ENCODE measurements at regions not wholly inside any gene's neighbourhood (a gene's known extent, or its start where the extent isn't known, plus 50 kb on each side); places are given as distances from the start of the nearest gene placed in this dataset.

GRCh38 chr3:99396651-99397275 lies 241.6 kb upstream of the COL8A1 start:
- intact Hi-C loops (cut with DNase I) = no loop called here
- H3K9me3 ChIP-seq = peaks cover 0 to 20% (median 11%) of the 10 kb centered on the region in 3 donors
- no peak overlapping the region for H3K4me3 ChIP-seq
- no peaks in the 10 kb centered on the region for H3K27me3 ChIP-seq
- no peak for DNase-seq
- TF ChIP-seq CTCF (IDR thresholded peaks at IDR 0.05) = no peak
- no peak for TF ChIP-seq POLR2A (IDR thresholded peaks at IDR 0.05)
- peaks cover 0 to 32% (median 2%) of the 10 kb centered on the region in 3 donors for H3K4me1 ChIP-seq
- no peaks in the 10 kb centered on the region for H3K36me3 ChIP-seq
- no peak overlapping the region for H3K27ac ChIP-seq
- WGBS, 2 donors = 76 to 81% methylated on average over 3 of the region's 3 CpGs

GRCh38 chr3:99394831-99395778 lies 243.3 kb upstream of the COL8A1 start:
- H3K36me3 ChIP-seq = no peaks in the 10 kb centered on the region
- TF ChIP-seq CTCF (IDR thresholded peaks at IDR 0.05) (no peak), POLR2A (IDR thresholded peaks at IDR 0.05) (no peak)
- H3K4me3 ChIP-seq = no peak overlapping the region
- H3K4me1 ChIP-seq = peaks cover 0 to 22% (median 0%) of the 10 kb centered on the region in 3 donors
- H3K9me3 ChIP-seq = peaks cover 0 to 20% (median 11%) of the 10 kb centered on the region in 3 donors
- no peak for DNase-seq
- no peaks in the 10 kb centered on the region for H3K27me3 ChIP-seq
- WGBS, 2 donors = 30% methylated on average over 7 of the region's 7 CpGs
- H3K27ac ChIP-seq = peak overlapping the region in 2 of 4 donors; percentile 19 to 44
- intact Hi-C loops (cut with DNase I) = no loop called here

- intact Hi-C loops (cut with DNase I) = no loop called here
- Histone ChIP-seq H3K9me3 (peaks cover 0 to 13% (median 11%) of the 10 kb centered on the region in 3 donors), H3K4me3 (no peak overlapping the region), H3K36me3 (no peaks in the 10 kb centered on the region), H3K27me3 (no peaks in the 10 kb centered on the region), H3K27ac (no peak overlapping the region), H3K4me1 (peaks cover 0 to 15% (median 0%) of the 10 kb centered on the region in 3 donors)
- no peak for TF ChIP-seq POLR2A (IDR thresholded peaks at IDR 0.05)
- TF ChIP-seq CTCF (IDR thresholded peaks at IDR 0.05) = no peak
- 75 to 93% methylated on average over 2 of the region's 2 CpGs for WGBS, 2 donors
- no peak for DNase-seq
Observed at GRCh38 chr3:99393961-99394360, 244.4 kb upstream of the COL8A1 start.

GRCh38 chr3:99388780-99389179 lies 249.6 kb upstream of the COL8A1 start:
- Histone ChIP-seq H3K9me3 (no peaks in the 10 kb centered on the region), H3K27me3 (no peaks in the 10 kb centered on the region), H3K36me3 (no peaks in the 10 kb centered on the region), H3K4me1 (no peaks in the 10 kb centered on the region), H3K27ac (no peak overlapping the region), H3K4me3 (no peak overlapping the region)
- no peak for TF ChIP-seq POLR2A (IDR thresholded peaks at IDR 0.05)
- TF ChIP-seq CTCF (IDR thresholded peaks at IDR 0.05) = no peak
- intact Hi-C loops (cut with DNase I) = no loop called here
- no peak for DNase-seq

GRCh38 chr3:99384596-99384995 lies 253.8 kb upstream of the COL8A1 start:
- no peak for DNase-seq
- Histone ChIP-seq H3K4me1 (no peaks in the 10 kb centered on the region), H3K27me3 (no peaks in the 10 kb centered on the region), H3K36me3 (no peaks in the 10 kb centered on the region), H3K27ac (no peak overlapping the region), H3K4me3 (no peak overlapping the region), H3K9me3 (no peaks in the 10 kb centered on the region)
- intact Hi-C loops (cut with DNase I) = no loop called here
- TF ChIP-seq POLR2A (IDR thresholded peaks at IDR 0.05) (no peak), CTCF (IDR thresholded peaks at IDR 0.05) (no peak)

All from esophagus squamous epithelium (tissue), 5 donors.